ENCODE measurements at regions not wholly inside any gene's neighbourhood (a gene's known extent, or its start where the extent isn't known, plus 50 kb on each side); places are given as distances from the start of the nearest gene placed in this dataset.

- H3K27me3 ChIP-seq (ENCODE audit: control insufficient read depth in 4 of 4, insufficient read depth in 4 of 4, low read length in 3 of 4): no peaks in the 10 kb centered on the region
- no peak overlapping the region for H3K27ac ChIP-seq (ENCODE audit: low read depth in 1 of 2, low read length in 2 of 2)
- WGBS: 42% methylated on average over 4 of the region's 4 CpGs
- TF ChIP-seq TAF1 (conservative IDR thresholded peaks at IDR 0.05) (no peak), MAX (IDR thresholded peaks at IDR 0.05) (no peak), FOXA2 (IDR thresholded peaks at IDR 0.05) (no peak), EGR1 (IDR thresholded peaks at IDR 0.05; ENCODE audit: low read depth in 2 of 2) (no peak), YY1 (IDR thresholded peaks at IDR 0.05) (no peak), JUND (IDR thresholded peaks at IDR 0.05) (no peak), NR2F2 (IDR thresholded peaks at IDR 0.05) (no peak), HNF4G (IDR thresholded peaks at IDR 0.05) (no peak), HNF4A (conservative IDR thresholded peaks at IDR 0.05) (no peak), GABPA (IDR thresholded peaks at IDR 0.05 in 1 of 2, conservative IDR thresholded peaks at IDR 0.05 in 1 of 2) (no peak), CTCF (IDR thresholded peaks at IDR 0.05; ENCODE audit: low read depth, low read length, missing input control) (no peak), RAD21 (IDR thresholded peaks at IDR 0.05) (no peak), RXRA (IDR thresholded peaks at IDR 0.05) (no peak), FOXA1 (IDR thresholded peaks at IDR 0.05) (no peak), REST (IDR thresholded peaks at IDR 0.05) (no peak), SP1 (IDR thresholded peaks at IDR 0.05) (no peak)
- TF ChIP-seq, protein P1, sequence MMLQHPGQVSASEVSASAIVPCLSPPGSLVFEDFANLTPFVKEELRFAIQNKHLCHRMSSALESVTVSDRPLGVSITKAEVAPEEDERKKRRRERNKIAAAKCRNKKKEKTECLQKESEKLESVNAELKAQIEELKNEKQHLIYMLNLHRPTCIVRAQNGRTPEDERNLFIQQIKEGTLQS (IDR thresholded peaks at IDR 0.05): no peak
- TF ChIP-seq, protein P2, sequence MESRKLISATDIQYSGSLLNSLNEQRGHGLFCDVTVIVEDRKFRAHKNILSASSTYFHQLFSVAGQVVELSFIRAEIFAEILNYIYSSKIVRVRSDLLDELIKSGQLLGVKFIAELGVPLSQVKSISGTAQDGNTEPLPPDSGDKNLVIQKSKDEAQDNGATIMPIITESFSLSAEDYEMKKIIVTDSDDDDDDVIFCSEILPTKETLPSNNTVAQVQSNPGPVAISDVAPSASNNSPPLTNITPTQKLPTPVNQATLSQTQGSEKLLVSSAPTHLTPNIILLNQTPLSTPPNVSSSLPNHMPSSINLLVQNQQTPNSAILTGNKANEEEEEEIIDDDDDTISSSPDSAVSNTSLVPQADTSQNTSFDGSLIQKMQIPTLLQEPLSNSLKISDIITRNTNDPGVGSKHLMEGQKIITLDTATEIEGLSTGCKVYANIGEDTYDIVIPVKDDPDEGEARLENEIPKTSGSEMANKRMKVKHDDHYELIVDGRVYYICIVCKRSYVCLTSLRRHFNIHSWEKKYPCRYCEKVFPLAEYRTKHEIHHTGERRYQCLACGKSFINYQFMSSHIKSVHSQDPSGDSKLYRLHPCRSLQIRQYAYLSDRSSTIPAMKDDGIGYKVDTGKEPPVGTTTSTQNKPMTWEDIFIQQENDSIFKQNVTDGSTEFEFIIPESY (IDR thresholded peaks at IDR 0.05): no peak
- no peak overlapping the region for H3K9ac ChIP-seq (ENCODE audit: low read depth in 1 of 2, low read length in 2 of 2)
- no peak for DNase-seq (ENCODE audit: low spot score)
- H3K9me3 ChIP-seq (ENCODE audit: control insufficient read depth in 4 of 4, low read length in 3 of 4): no peaks in the 10 kb centered on the region
- H3K36me3 ChIP-seq (ENCODE audit: control insufficient read depth in 4 of 4, insufficient read depth in 3 of 4, low read depth in 1 of 4, low read length in 3 of 4): no peaks in the 10 kb centered on the region
- no peak overlapping the region for H3K4me3 ChIP-seq (ENCODE audit: low read depth in 1 of 3, low read length in 3 of 3)
- H3K4me1 ChIP-seq (ENCODE audit: control insufficient read depth in 4 of 4, insufficient read depth in 4 of 4, low read length in 3 of 4): no peaks in the 10 kb centered on the region
Observed at GRCh38 chr14:22122227-22122818, 448.7 kb upstream of the OR4E1 start.

Measured in liver (tissue), 8 donors.